ENCODE measurements at regions not wholly inside any gene's neighbourhood (a gene's known extent, or its start where the extent isn't known, plus 50 kb on each side); places are given as distances from the start of the nearest gene placed in this dataset.

GRCh38 chr13:85445534-85445933 lies 353.7 kb downstream of the SLITRK6 start:
- Histone ChIP-seq H3K4me2 (ENCODE audit: low read length) (no peak overlapping the region), H3K27me3 (ENCODE audit: control insufficient read depth, low read length) (no peaks in the 10 kb centered on the region), H3F3A (ENCODE audit: control insufficient read depth, insufficient read depth) (no peaks in the 10 kb centered on the region), H3K36me3 (ENCODE audit: control insufficient read depth, low read length) (no peaks in the 10 kb centered on the region), H3K27ac (ENCODE audit: low read depth, low read length) (no peak overlapping the region), H3K9me2 (replicated peaks; ENCODE audit: control insufficient read depth, low read length) (no peaks in the 10 kb centered on the region), H3K4me3 (ENCODE audit: low read length) (no peak overlapping the region), H4K20me1 (ENCODE audit: control insufficient read depth, insufficient read depth, low read depth, low read length) (no peaks in the 10 kb centered on the region), H3K9me3 (ENCODE audit: control insufficient read depth, insufficient read depth, low read length) (no peaks in the 10 kb centered on the region), H3K4me1 (ENCODE audit: control insufficient read depth, low read length) (no peaks in the 10 kb centered on the region), H3K79me2 (ENCODE audit: control insufficient read depth, low read length) (no peaks in the 10 kb centered on the region)
- TF ChIP-seq CTCF (IDR thresholded peaks at IDR 0.05; ENCODE audit: low read depth, low read length, poor library complexity, severe bottlenecking) (no peak), EZH2phosphoT487 (IDR thresholded peaks at IDR 0.05; ENCODE audit: borderline replicate concordance, low read length) (no peak)

GRCh38 chr13:85441975-85442374 lies 357.2 kb downstream of the SLITRK6 start:
- no peaks in the 10 kb centered on the region for H3K9me2 ChIP-seq (replicated peaks; ENCODE audit: control insufficient read depth, low read length)
- H3K79me2 ChIP-seq (ENCODE audit: control insufficient read depth, low read length), result no peaks in the 10 kb centered on the region
- no peak for TF ChIP-seq EZH2phosphoT487 (IDR thresholded peaks at IDR 0.05; ENCODE audit: borderline replicate concordance, low read length)
- TF ChIP-seq CTCF (IDR thresholded peaks at IDR 0.05; ENCODE audit: low read depth, low read length, poor library complexity, severe bottlenecking), result no peak
- H3K27me3 ChIP-seq (ENCODE audit: control insufficient read depth, low read length), result no peaks in the 10 kb centered on the region
- no peaks in the 10 kb centered on the region for H3K9me3 ChIP-seq (ENCODE audit: control insufficient read depth, insufficient read depth, low read length)
- H3K4me2 ChIP-seq (ENCODE audit: low read length), result no peak overlapping the region
- H3K36me3 ChIP-seq (ENCODE audit: control insufficient read depth, low read length), result no peaks in the 10 kb centered on the region
- no peak overlapping the region for H3K4me3 ChIP-seq (ENCODE audit: low read length)
- no peak overlapping the region for H3K27ac ChIP-seq (ENCODE audit: low read depth, low read length)
- H3F3A ChIP-seq (ENCODE audit: control insufficient read depth, insufficient read depth), result no peaks in the 10 kb centered on the region
- H3K4me1 ChIP-seq (ENCODE audit: control insufficient read depth, low read length), result no peaks in the 10 kb centered on the region
- H4K20me1 ChIP-seq (ENCODE audit: control insufficient read depth, insufficient read depth, low read depth, low read length), result no peaks in the 10 kb centered on the region

GRCh38 chr13:85441364-85441763 lies 357.9 kb downstream of the SLITRK6 start:
- Histone ChIP-seq H3K27me3 (ENCODE audit: control insufficient read depth, low read length) (no peaks in the 10 kb centered on the region), H3K27ac (ENCODE audit: low read depth, low read length) (no peak overlapping the region), H4K20me1 (ENCODE audit: control insufficient read depth, insufficient read depth, low read depth, low read length) (no peaks in the 10 kb centered on the region)

More at GRCh38 chr13:85441364-85441763, 357.9 kb downstream of the SLITRK6 start:
- Histone ChIP-seq H3K79me2 (ENCODE audit: control insufficient read depth, low read length) (no peaks in the 10 kb centered on the region), H3K9me2 (replicated peaks; ENCODE audit: control insufficient read depth, low read length) (no peaks in the 10 kb centered on the region), H3K9me3 (ENCODE audit: control insufficient read depth, insufficient read depth, low read length) (no peaks in the 10 kb centered on the region), H3K36me3 (ENCODE audit: control insufficient read depth, low read length) (no peaks in the 10 kb centered on the region), H3K4me1 (ENCODE audit: control insufficient read depth, low read length) (no peaks in the 10 kb centered on the region), H3K4me2 (ENCODE audit: low read length) (no peak overlapping the region), H3K4me3 (ENCODE audit: low read length) (no peak overlapping the region), H3F3A (ENCODE audit: control insufficient read depth, insufficient read depth) (no peaks in the 10 kb centered on the region)
- TF ChIP-seq CTCF (IDR thresholded peaks at IDR 0.05; ENCODE audit: low read depth, low read length, poor library complexity, severe bottlenecking) (no peak), EZH2phosphoT487 (IDR thresholded peaks at IDR 0.05; ENCODE audit: borderline replicate concordance, low read length) (no peak)

All from DOHH2 (cell line).